ENCODE measurements at regions not wholly inside any gene's neighbourhood (a gene's known extent, or its start where the extent isn't known, plus 50 kb on each side); places are given as distances from the start of the nearest gene placed in this dataset.
"Not testable (repeated sequence)": the region's sequence is repeated elsewhere in the genome, so short reads cannot be mapped to it uniquely, and the experiment has no call there.

DNA sequence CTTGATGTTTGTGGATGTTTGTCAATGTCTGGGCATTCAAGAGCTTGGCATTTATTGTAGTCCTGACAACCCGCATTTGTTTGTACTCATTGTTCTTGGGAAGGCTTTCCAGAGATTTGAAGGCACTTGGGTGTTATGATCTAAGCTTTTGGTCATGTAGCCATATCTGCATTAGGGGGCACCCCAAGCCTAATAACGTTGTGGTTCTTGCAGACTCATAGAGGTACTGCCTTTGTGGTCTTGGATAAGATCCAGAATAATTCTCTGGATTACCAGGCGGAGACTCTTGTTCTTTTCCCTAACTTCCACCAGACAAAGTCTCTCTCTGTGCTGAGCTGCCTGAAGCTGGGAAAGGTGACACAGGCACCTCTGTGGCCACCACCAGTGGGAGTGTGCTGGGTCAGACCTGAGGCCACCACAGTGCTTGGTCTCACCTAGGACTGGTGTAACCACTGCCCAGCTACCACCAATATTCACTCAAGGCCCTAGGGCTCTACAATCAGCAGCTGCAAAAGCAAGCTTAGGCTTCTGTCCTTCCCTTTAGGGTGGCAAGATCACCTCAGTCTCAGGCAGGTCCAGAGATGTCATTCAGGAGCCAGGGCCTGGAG is 144.4 kb upstream of the TAS2R1 start:
- no peak for TF ChIP-seq POLR2A (IDR thresholded peaks at IDR 0.05; ENCODE audit: low read depth, low read length)
- FAIRE-seq (no peak), DNase-seq (ENCODE audit: insufficient read length, low spot score) (no peak)

DNA sequence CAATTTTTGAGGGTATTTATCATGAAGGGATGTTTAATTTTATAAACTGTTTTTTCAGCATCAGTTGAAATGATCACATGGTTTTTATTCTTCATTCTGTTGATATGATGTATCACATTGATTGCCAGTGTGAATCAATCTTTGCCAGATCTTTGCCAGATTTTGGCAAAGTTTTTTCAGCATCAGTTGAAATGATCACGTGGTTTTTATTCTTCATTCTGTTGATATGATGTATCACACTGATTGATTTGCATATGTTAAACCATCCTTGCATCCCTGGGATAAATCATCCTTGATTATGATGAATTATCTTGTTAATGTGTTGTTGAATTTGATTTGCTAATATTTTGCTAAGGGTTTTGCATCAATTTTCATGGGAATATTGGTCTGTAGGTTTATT is 140.9 kb upstream of the TAS2R1 start:
- DNase-seq (ENCODE audit: insufficient read length, low spot score), result no peak
- FAIRE-seq, result no peak
- TF ChIP-seq POLR2A (IDR thresholded peaks at IDR 0.05; ENCODE audit: low read depth, low read length), result no peak

DNA sequence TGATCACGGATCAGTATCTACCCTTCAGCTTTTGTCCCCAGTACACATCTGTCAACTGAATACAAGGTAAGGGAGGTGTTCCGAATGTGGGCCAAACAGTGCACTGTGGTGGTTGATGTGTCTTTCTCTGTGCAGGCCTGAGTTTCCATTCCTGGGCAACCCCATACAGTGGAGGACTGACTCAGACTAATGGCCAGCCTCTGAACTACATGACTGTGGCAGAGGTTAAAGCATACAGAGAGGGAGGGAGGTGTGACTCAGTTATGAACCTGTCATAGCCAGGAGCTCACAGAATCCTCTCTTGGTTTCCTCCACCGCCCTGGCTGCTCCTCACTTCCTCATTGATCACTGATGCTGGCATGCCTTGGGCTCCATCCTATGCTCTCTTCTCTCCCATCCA is 136.4 kb upstream of the TAS2R1 start:
- no peak for TF ChIP-seq POLR2A (IDR thresholded peaks at IDR 0.05; ENCODE audit: low read depth, low read length)
- FAIRE-seq, result no peak
- DNase-seq (ENCODE audit: insufficient read length, low spot score), result no peak

- FAIRE-seq, result no peak
- DNase-seq (ENCODE audit: insufficient read length, low spot score), result no peak
- TF ChIP-seq POLR2A (IDR thresholded peaks at IDR 0.05; ENCODE audit: low read depth, low read length), result no peak
Measured at GRCh38 chr5:9765419-9766140, 135.4 kb upstream of the TAS2R1 start.

GRCh38 chr5:9761706-9762105 is 131.6 kb upstream of the TAS2R1 start:
- TF ChIP-seq POLR2A (IDR thresholded peaks at IDR 0.05; ENCODE audit: low read depth, low read length), result no peak
- FAIRE-seq, result no peak
- DNase-seq (ENCODE audit: insufficient read length, low spot score), result no peak

- DNase-seq (ENCODE audit: insufficient read length, low spot score); FAIRE-seq: not testable (repeated sequence)
Measured at GRCh38 chr5:9752670-9753069, 122.5 kb upstream of the TAS2R1 start.

- no peak for DNase-seq (ENCODE audit: insufficient read length, low spot score)
- no peak for TF ChIP-seq POLR2A (IDR thresholded peaks at IDR 0.05; ENCODE audit: low read depth, low read length)
- FAIRE-seq, result no peak
Measured at GRCh38 chr5:9743507-9743906, 113.4 kb upstream of the TAS2R1 start.

GRCh38 chr5:9742848-9743247 is 112.7 kb upstream of the TAS2R1 start:
- no peak for TF ChIP-seq POLR2A (IDR thresholded peaks at IDR 0.05; ENCODE audit: low read depth, low read length)
- no peak for DNase-seq (ENCODE audit: insufficient read length, low spot score)

GRCh38 chr5:9739135-9739534 is 109.0 kb upstream of the TAS2R1 start:
- no peak for FAIRE-seq
- TF ChIP-seq POLR2A (IDR thresholded peaks at IDR 0.05; ENCODE audit: low read depth, low read length), result no peak
- DNase-seq (ENCODE audit: insufficient read length, low spot score), result no peak

More at GRCh38 chr5:9742848-9743247, 112.7 kb upstream of the TAS2R1 start:
- no peak for FAIRE-seq

- no peak for FAIRE-seq
- no peak for TF ChIP-seq POLR2A (IDR thresholded peaks at IDR 0.05; ENCODE audit: low read depth, low read length)
- DNase-seq (ENCODE audit: insufficient read length, low spot score), result no peak
Measured at GRCh38 chr5:9737265-9737664, 107.1 kb upstream of the TAS2R1 start.

GRCh38 chr5:9733486-9733885 is 103.3 kb upstream of the TAS2R1 start:
- no peak for FAIRE-seq
- DNase-seq (ENCODE audit: insufficient read length, low spot score), result no peak

DNA sequence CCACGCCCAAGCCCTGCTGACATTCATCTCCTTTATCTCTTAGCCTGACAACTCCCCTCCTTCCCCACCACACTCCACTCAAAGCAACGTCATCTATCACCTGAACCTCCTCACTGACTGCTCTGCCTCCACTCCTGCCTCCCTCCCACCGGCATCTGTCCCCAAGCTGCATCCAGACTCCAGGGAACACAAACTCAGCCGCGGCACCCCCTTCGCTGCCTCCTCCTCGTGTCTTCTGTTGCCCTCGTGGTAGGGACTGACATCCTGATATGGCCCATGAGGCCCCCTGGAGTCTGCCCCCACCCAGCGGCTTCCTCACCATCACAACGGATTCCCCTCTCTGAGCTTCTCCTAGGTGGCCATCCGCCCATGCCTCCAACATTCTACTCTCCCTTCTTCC is 101.0 kb upstream of the TAS2R1 start:
- FAIRE-seq (no peak), DNase-seq (ENCODE audit: insufficient read length, low spot score) (no peak)
- TF ChIP-seq POLR2A (IDR thresholded peaks at IDR 0.05; ENCODE audit: low read depth, low read length), result no peak

More at GRCh38 chr5:9733486-9733885, 103.3 kb upstream of the TAS2R1 start:
- TF ChIP-seq POLR2A (IDR thresholded peaks at IDR 0.05; ENCODE audit: low read depth, low read length), result no peak

- DNase-seq (ENCODE audit: insufficient read length, low spot score), result no peak
- FAIRE-seq, result no peak
- TF ChIP-seq POLR2A (IDR thresholded peaks at IDR 0.05; ENCODE audit: low read depth, low read length), result no peak
Measured at GRCh38 chr5:9728261-9728660, 98.1 kb upstream of the TAS2R1 start.

DNA sequence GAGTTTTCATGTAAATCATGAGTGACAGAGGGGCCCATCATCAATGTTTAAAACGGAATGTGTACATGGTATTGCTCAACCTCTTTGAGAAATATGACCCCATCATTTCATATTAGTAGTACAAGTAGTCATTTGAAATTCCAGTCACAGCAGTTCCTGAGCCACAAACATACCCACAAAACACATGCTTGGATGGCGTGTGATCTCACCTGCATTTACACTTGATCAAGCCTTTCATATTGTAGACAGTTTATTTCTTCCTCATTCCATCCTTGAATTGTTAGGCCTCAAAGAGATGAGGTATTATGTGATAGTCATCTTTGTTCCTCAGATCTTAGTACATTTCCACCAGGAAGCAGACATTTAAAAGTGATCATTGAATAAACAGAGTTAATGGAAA is 96.8 kb upstream of the TAS2R1 start:
- FAIRE-seq, result no peak
- no peak for DNase-seq (ENCODE audit: insufficient read length, low spot score)
- TF ChIP-seq POLR2A (IDR thresholded peaks at IDR 0.05; ENCODE audit: low read depth, low read length), result no peak

DNA sequence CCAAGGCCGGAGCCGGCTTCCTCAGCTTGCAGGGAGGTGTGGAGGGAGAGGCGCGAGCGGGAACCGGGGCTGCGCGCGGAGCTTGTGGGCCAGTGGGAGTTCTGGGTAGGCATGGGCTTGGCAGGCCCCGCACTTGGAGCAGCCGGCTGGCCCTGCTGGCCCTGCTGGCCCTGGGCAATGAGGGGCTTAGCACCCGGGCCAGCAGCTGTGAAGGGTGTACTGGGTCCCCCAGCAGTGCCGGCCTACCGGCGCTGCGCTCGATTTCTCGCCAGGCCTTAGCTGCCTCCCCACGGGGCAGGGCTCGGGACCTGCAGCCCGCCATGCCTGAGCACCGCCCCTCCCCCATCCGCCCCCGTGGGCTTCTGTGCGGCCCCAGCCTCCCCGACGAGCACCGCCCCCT is 95.1 kb upstream of the TAS2R1 start:
- not testable (repeated sequence) for DNase-seq (ENCODE audit: insufficient read length, low spot score); FAIRE-seq
